ENCODE measurements at regions not wholly inside any gene's neighbourhood (a gene's known extent, or its start where the extent isn't known, plus 50 kb on each side); places are given as distances from the start of the nearest gene placed in this dataset.
A peak's percentile ranks its signal among the peaks of the same experiment; 100 is the strongest.

DNA sequence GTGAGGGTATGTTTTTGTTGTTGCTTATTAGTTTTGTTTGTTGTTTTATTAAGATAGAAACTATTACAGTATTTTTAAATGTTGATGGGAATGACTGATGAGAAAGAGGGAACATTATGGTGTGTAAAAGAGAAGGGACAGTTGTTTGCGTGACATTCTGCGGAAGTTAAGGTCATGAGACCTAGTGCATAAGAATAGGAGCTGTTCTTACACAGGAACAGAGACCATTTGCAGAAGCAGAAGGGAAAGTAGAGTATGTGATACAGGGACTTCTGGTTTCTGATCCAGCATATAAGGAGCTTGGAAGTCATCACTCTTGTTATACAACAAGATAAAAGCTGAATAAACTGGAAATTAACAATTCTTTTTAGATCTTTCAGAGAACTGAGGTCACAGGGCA, 299.2 kb upstream of the API5 start:
- H3K9me2 ChIP-seq (replicated peaks; ENCODE audit: control insufficient read depth, low read length), result no peaks in the 10 kb centered on the region
- peaks cover 10% of the 10 kb centered on the region; the same call in 1 of the 2 replicates for H3F3A ChIP-seq (ENCODE audit: control insufficient read depth, insufficient read depth)
- H3K36me3 ChIP-seq (ENCODE audit: control insufficient read depth, low read length), result no peaks in the 10 kb centered on the region
- no peak overlapping the region for H3K4me3 ChIP-seq (ENCODE audit: low read length)
- no peak overlapping the region for H3K4me2 ChIP-seq (ENCODE audit: low read length)
- H3K27me3 ChIP-seq (ENCODE audit: control insufficient read depth, low read length), result no peaks in the 10 kb centered on the region
- peaks cover 5% of the 10 kb centered on the region; the same call in 1 of the 2 replicates for H3K9me3 ChIP-seq (ENCODE audit: control insufficient read depth, insufficient read depth, low read length)
- H4K20me1 ChIP-seq (ENCODE audit: control insufficient read depth, insufficient read depth, low read depth, low read length), result no peaks in the 10 kb centered on the region
- H3K4me1 ChIP-seq (ENCODE audit: control insufficient read depth, low read length), result no peaks in the 10 kb centered on the region
- H3K79me2 ChIP-seq (ENCODE audit: control insufficient read depth, low read length), result no peaks in the 10 kb centered on the region
- no peak overlapping the region for H3K27ac ChIP-seq (ENCODE audit: low read depth, low read length)
- TF ChIP-seq, protein P1, sequence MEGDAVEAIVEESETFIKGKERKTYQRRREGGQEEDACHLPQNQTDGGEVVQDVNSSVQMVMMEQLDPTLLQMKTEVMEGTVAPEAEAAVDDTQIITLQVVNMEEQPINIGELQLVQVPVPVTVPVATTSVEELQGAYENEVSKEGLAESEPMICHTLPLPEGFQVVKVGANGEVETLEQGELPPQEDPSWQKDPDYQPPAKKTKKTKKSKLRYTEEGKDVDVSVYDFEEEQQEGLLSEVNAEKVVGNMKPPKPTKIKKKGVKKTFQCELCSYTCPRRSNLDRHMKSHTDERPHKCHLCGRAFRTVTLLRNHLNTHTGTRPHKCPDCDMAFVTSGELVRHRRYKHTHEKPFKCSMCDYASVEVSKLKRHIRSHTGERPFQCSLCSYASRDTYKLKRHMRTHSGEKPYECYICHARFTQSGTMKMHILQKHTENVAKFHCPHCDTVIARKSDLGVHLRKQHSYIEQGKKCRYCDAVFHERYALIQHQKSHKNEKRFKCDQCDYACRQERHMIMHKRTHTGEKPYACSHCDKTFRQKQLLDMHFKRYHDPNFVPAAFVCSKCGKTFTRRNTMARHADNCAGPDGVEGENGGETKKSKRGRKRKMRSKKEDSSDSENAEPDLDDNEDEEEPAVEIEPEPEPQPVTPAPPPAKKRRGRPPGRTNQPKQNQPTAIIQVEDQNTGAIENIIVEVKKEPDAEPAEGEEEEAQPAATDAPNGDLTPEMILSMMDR (IDR thresholded peaks at IDR 0.05; ENCODE audit: low read depth, low read length, poor library complexity, severe bottlenecking), result no peak
- no peak for TF ChIP-seq EZH2phosphoT487 (IDR thresholded peaks at IDR 0.05; ENCODE audit: borderline replicate concordance, low read length)

DNA sequence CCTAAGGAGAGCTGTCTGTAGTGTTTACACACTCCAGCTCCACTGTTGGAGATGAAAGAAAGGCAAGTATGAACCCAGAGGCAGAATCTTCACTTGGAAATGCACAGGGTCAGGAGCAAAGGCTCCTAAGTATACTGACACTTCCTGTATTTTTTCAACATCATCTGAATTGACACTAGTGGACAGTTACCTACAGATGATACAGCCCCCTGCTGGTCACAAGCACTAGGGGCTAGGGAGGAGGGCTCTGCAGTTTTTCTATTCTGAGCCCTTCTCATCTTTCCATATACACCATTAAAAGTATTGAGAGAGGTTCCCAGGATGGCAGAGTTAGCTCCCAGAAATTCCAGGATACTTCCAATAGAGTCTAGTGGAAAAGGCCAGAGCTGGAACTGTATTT, 290.3 kb upstream of the API5 start:
- Histone ChIP-seq H3K79me2 (ENCODE audit: control insufficient read depth, low read length) (no peaks in the 10 kb centered on the region), H3K27me3 (ENCODE audit: control insufficient read depth, low read length) (no peaks in the 10 kb centered on the region), H3K4me3 (ENCODE audit: low read length) (no peak overlapping the region), H3K4me1 (ENCODE audit: control insufficient read depth, low read length) (no peaks in the 10 kb centered on the region), H4K20me1 (ENCODE audit: control insufficient read depth, insufficient read depth, low read depth, low read length) (no peaks in the 10 kb centered on the region), H3K27ac (ENCODE audit: low read depth, low read length) (no peak overlapping the region), H3K9me2 (replicated peaks; ENCODE audit: control insufficient read depth, low read length) (no peaks in the 10 kb centered on the region), H3F3A (ENCODE audit: control insufficient read depth, insufficient read depth) (no peaks in the 10 kb centered on the region), H3K36me3 (ENCODE audit: control insufficient read depth, low read length) (no peaks in the 10 kb centered on the region), H3K4me2 (ENCODE audit: low read length) (no peak overlapping the region), H3K9me3 (ENCODE audit: control insufficient read depth, insufficient read depth, low read length) (no peaks in the 10 kb centered on the region)
- TF ChIP-seq, protein P1 (IDR thresholded peaks at IDR 0.05; ENCODE audit: low read depth, low read length, poor library complexity, severe bottlenecking), result peak; percentile 57
- no peak for TF ChIP-seq EZH2phosphoT487 (IDR thresholded peaks at IDR 0.05; ENCODE audit: borderline replicate concordance, low read length)

DNA sequence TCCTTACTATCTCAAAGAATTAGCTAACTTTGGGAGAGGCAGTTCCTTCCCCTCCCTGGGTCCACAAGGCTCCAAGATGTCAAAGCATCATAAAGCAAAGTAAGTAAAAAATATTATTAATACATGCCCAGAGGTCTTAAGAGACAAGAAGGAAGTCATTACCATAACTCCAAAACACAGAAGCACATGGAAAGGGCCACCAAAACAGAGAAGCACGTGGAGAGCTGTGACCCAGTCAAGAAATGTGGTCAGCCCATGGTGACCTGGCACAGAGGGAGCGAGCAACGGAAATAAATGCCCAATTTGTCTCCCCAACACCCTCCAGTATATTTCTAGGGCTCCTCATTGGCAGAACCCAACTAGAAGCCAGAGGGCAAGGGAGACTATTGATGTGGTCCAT, 277.5 kb upstream of the API5 start:
- Histone ChIP-seq H3K36me3 (ENCODE audit: control insufficient read depth, low read length) (no peaks in the 10 kb centered on the region), H3K79me2 (ENCODE audit: control insufficient read depth, low read length) (no peaks in the 10 kb centered on the region), H3K27ac (ENCODE audit: low read depth, low read length) (no peak overlapping the region), H3K9me3 (ENCODE audit: control insufficient read depth, insufficient read depth, low read length) (no peaks in the 10 kb centered on the region), H3K4me3 (ENCODE audit: low read length) (no peak overlapping the region), H3K27me3 (ENCODE audit: control insufficient read depth, low read length) (no peaks in the 10 kb centered on the region), H3F3A (ENCODE audit: control insufficient read depth, insufficient read depth) (no peaks in the 10 kb centered on the region), H4K20me1 (ENCODE audit: control insufficient read depth, insufficient read depth, low read depth, low read length) (no peaks in the 10 kb centered on the region), H3K4me1 (ENCODE audit: control insufficient read depth, low read length) (no peaks in the 10 kb centered on the region), H3K9me2 (replicated peaks; ENCODE audit: control insufficient read depth, low read length) (no peaks in the 10 kb centered on the region), H3K4me2 (ENCODE audit: low read length) (no peak overlapping the region)
- TF ChIP-seq EZH2phosphoT487 (IDR thresholded peaks at IDR 0.05; ENCODE audit: borderline replicate concordance, low read length), result no peak
- TF ChIP-seq, protein P1 (IDR thresholded peaks at IDR 0.05; ENCODE audit: low read depth, low read length, poor library complexity, severe bottlenecking), result no peak

DNA sequence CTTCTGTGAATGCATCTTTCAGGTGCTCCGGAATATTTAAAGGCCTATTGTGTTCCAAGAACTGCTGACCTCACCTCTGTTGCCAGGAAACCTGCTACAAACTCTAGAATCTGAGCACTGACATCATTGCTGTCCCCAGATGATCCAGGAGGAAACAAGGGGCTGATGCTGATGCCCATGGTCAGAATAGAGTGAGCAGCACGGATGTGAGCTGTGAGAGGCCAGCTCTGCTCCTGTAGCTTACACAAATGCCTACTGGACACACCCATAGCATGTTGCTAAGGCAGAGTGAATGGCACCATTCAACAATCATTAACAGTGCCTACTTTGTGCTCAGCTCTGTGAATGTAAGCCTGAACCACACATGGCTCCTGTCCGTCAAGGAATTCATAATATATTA, 276.7 kb upstream of the API5 start:
- Histone ChIP-seq H3K4me2 (ENCODE audit: low read length) (no peak overlapping the region), H3K9me2 (replicated peaks; ENCODE audit: control insufficient read depth, low read length) (no peaks in the 10 kb centered on the region), H3K36me3 (ENCODE audit: control insufficient read depth, low read length) (no peaks in the 10 kb centered on the region), H3K79me2 (ENCODE audit: control insufficient read depth, low read length) (no peaks in the 10 kb centered on the region), H3K27me3 (ENCODE audit: control insufficient read depth, low read length) (no peaks in the 10 kb centered on the region), H3F3A (ENCODE audit: control insufficient read depth, insufficient read depth) (no peaks in the 10 kb centered on the region), H3K9me3 (ENCODE audit: control insufficient read depth, insufficient read depth, low read length) (no peaks in the 10 kb centered on the region), H3K27ac (ENCODE audit: low read depth, low read length) (no peak overlapping the region), H4K20me1 (ENCODE audit: control insufficient read depth, insufficient read depth, low read depth, low read length) (no peaks in the 10 kb centered on the region), H3K4me3 (ENCODE audit: low read length) (no peak overlapping the region), H3K4me1 (ENCODE audit: control insufficient read depth, low read length) (no peaks in the 10 kb centered on the region)
- TF ChIP-seq, protein P1 (IDR thresholded peaks at IDR 0.05; ENCODE audit: low read depth, low read length, poor library complexity, severe bottlenecking), result no peak
- TF ChIP-seq EZH2phosphoT487 (IDR thresholded peaks at IDR 0.05; ENCODE audit: borderline replicate concordance, low read length), result no peak

All from DOHH2 (cell line).